IPS-15b (cell line): ENCODE measurements at regions not wholly inside any gene's neighbourhood (a gene's known extent, or its start where the extent isn't known, plus 50 kb on each side); places are given as distances from the start of the nearest gene placed in this dataset.

Experiments used
- H3K27me3 ChIP-seq: one replicate; pipeline ENCODE4 v1.6.1; 2013; ENCODE audit warnings: low read length; ENCODE audit not compliant: control insufficient read depth, insufficient read depth
- H3K36me3 ChIP-seq: one replicate; pipeline ENCODE4 v1.6.1; 2013; ENCODE audit warnings: low read length; ENCODE audit not compliant: control insufficient read depth, insufficient read depth
- H3K4me1 ChIP-seq: one replicate; pipeline ENCODE4 v1.6.1; 2013; ENCODE audit warnings: mild to moderate bottlenecking, low read length; ENCODE audit not compliant: control insufficient read depth, insufficient read depth
- H3K4me3 ChIP-seq: one replicate; pipeline ENCODE4 v1.5.1; 2013; ENCODE audit warnings: low read depth, low read length
- H3K9ac ChIP-seq: one replicate; pipeline ENCODE4 v1.6.1; 2013; ENCODE audit warnings: low read depth, mild to moderate bottlenecking, low read length
- H3K9me3 ChIP-seq: one replicate; pipeline ENCODE4 v1.6.1; 2013; ENCODE audit warnings: mild to moderate bottlenecking, low read length; ENCODE audit not compliant: control insufficient read depth, insufficient read depth

- no peak overlapping the region for H3K9ac ChIP-seq
- H3K27me3 ChIP-seq = no peaks in the 10 kb centered on the region
- H3K4me3 ChIP-seq = no peak overlapping the region
- H3K9me3 ChIP-seq = no peaks in the 10 kb centered on the region
- H3K36me3 ChIP-seq = no peaks in the 10 kb centered on the region
- no peaks in the 10 kb centered on the region for H3K4me1 ChIP-seq
These were observed 1717.1 kb upstream of the RAG2 start for GRCh38 chr11:38315151-38315550.

GRCh38 chr11:38307455-38307854 lies 1709.4 kb upstream of the RAG2 start:
- no peak overlapping the region for H3K9ac ChIP-seq
- no peaks in the 10 kb centered on the region for H3K36me3 ChIP-seq
- H3K9me3 ChIP-seq = no peaks in the 10 kb centered on the region
- no peaks in the 10 kb centered on the region for H3K4me1 ChIP-seq
- no peak overlapping the region for H3K4me3 ChIP-seq
- H3K27me3 ChIP-seq = no peaks in the 10 kb centered on the region

GRCh38 chr11:38305682-38306081 lies 1707.6 kb upstream of the RAG2 start:
- Histone ChIP-seq H3K4me1 (no peaks in the 10 kb centered on the region), H3K27me3 (no peaks in the 10 kb centered on the region), H3K36me3 (no peaks in the 10 kb centered on the region), H3K9ac (no peak overlapping the region), H3K9me3 (no peaks in the 10 kb centered on the region), H3K4me3 (no peak overlapping the region)

GRCh38 chr11:38304926-38305325 lies 1706.9 kb upstream of the RAG2 start:
- Histone ChIP-seq H3K36me3 (no peaks in the 10 kb centered on the region), H3K9me3 (no peaks in the 10 kb centered on the region), H3K27me3 (no peaks in the 10 kb centered on the region), H3K4me3 (no peak overlapping the region), H3K4me1 (no peaks in the 10 kb centered on the region), H3K9ac (no peak overlapping the region)

- Histone ChIP-seq H3K4me1 (no peaks in the 10 kb centered on the region), H3K9me3 (no peaks in the 10 kb centered on the region), H3K36me3 (no peaks in the 10 kb centered on the region), H3K4me3 (no peak overlapping the region), H3K9ac (no peak overlapping the region), H3K27me3 (no peaks in the 10 kb centered on the region)
These were observed 1704.5 kb upstream of the RAG2 start for GRCh38 chr11:38302564-38302963.

- H3K4me1 ChIP-seq = no peaks in the 10 kb centered on the region
- H3K36me3 ChIP-seq = no peaks in the 10 kb centered on the region
- no peaks in the 10 kb centered on the region for H3K27me3 ChIP-seq
- no peak overlapping the region for H3K4me3 ChIP-seq
- no peak overlapping the region for H3K9ac ChIP-seq
- H3K9me3 ChIP-seq = no peaks in the 10 kb centered on the region
These were observed 1702.5 kb upstream of the RAG2 start for GRCh38 chr11:38300570-38300969.

GRCh38 chr11:38296211-38296776 lies 1698.3 kb upstream of the RAG2 start:
- Histone ChIP-seq H3K4me3 (no peak overlapping the region), H3K9me3 (no peaks in the 10 kb centered on the region), H3K9ac (no peak overlapping the region), H3K27me3 (no peaks in the 10 kb centered on the region), H3K4me1 (no peaks in the 10 kb centered on the region), H3K36me3 (no peaks in the 10 kb centered on the region)

- Histone ChIP-seq H3K4me1 (no peaks in the 10 kb centered on the region), H3K4me3 (no peak overlapping the region), H3K9me3 (no peaks in the 10 kb centered on the region), H3K27me3 (no peaks in the 10 kb centered on the region), H3K36me3 (no peaks in the 10 kb centered on the region), H3K9ac (no peak overlapping the region)
These were observed 1684.7 kb upstream of the RAG2 start for GRCh38 chr11:38282718-38283117.

GRCh38 chr11:38278457-38279141 lies 1680.6 kb upstream of the RAG2 start:
- no peaks in the 10 kb centered on the region for H3K4me1 ChIP-seq
- H3K36me3 ChIP-seq = no peaks in the 10 kb centered on the region
- no peaks in the 10 kb centered on the region for H3K9me3 ChIP-seq
- H3K4me3 ChIP-seq = no peak overlapping the region
- no peak overlapping the region for H3K9ac ChIP-seq
- no peaks in the 10 kb centered on the region for H3K27me3 ChIP-seq

GRCh38 chr11:38274031-38274430 lies 1676.0 kb upstream of the RAG2 start:
- H3K4me3 ChIP-seq = no peak overlapping the region
- no peaks in the 10 kb centered on the region for H3K36me3 ChIP-seq
- H3K4me1 ChIP-seq = no peaks in the 10 kb centered on the region
- H3K9me3 ChIP-seq = no peaks in the 10 kb centered on the region
- no peaks in the 10 kb centered on the region for H3K27me3 ChIP-seq
- no peak overlapping the region for H3K9ac ChIP-seq

GRCh38 chr11:38272376-38272775 lies 1674.3 kb upstream of the RAG2 start:
- Histone ChIP-seq H3K27me3 (no peaks in the 10 kb centered on the region), H3K4me3 (no peak overlapping the region), H3K9me3 (no peaks in the 10 kb centered on the region)

GRCh38 chr11:38266691-38267090 lies 1668.7 kb upstream of the RAG2 start:
- Histone ChIP-seq H3K9me3 (no peaks in the 10 kb centered on the region), H3K27me3 (no peaks in the 10 kb centered on the region), H3K9ac (no peak overlapping the region), H3K36me3 (no peaks in the 10 kb centered on the region), H3K4me3 (no peak overlapping the region), H3K4me1 (no peaks in the 10 kb centered on the region)

More at GRCh38 chr11:38272376-38272775, 1674.3 kb upstream of the RAG2 start:
- H3K36me3 ChIP-seq = no peaks in the 10 kb centered on the region
- H3K4me1 ChIP-seq = no peaks in the 10 kb centered on the region
- H3K9ac ChIP-seq = no peak overlapping the region
